Neuronal stem cell (in vitro differentiated cells): ENCODE measurements at regions not wholly inside any gene's neighbourhood (a gene's known extent, or its start where the extent isn't known, plus 50 kb on each side); places are given as distances from the start of the nearest gene placed in this dataset.

ENCODE experiments used
- DNase-seq: peaks from one replicate; pipeline ENCODE4 v3.0.0-alpha.2; 2013; ENCODE audit warnings: low spot score
- H2AFZ ChIP-seq: one replicate; pipeline ENCODE4 v1.6.1; 2013; ENCODE audit warnings: mild to moderate bottlenecking, low read length, inconsistent platforms
- H2AK5ac ChIP-seq: 2 replicates; pipeline ENCODE4 v1.6.1; 2013; ENCODE audit warnings: low read depth, mild to moderate bottlenecking, inconsistent platforms, low read length, moderate library complexity, mixed read lengths
- H2BK120ac ChIP-seq: 2 replicates; pipeline ENCODE4 v1.6.1; 2013; ENCODE audit warnings: low read depth, mild to moderate bottlenecking, inconsistent platforms, low read length, moderate library complexity, mixed read lengths
- H2BK12ac ChIP-seq: one replicate; pipeline ENCODE4 v1.6.1; 2013; ENCODE audit warnings: low read length, inconsistent platforms
- H2BK15ac ChIP-seq: 2 replicates; pipeline ENCODE4 v1.6.1; 2013; ENCODE audit warnings: mild to moderate bottlenecking, low read length, inconsistent platforms, mixed read lengths
- H2BK5ac ChIP-seq: one replicate; pipeline ENCODE4 v1.6.1; 2013; ENCODE audit warnings: inconsistent platforms, mild to moderate bottlenecking, low read length, moderate library complexity
- H3K14ac ChIP-seq: one replicate; pipeline ENCODE4 v1.6.1; 2013; ENCODE audit warnings: low read length, inconsistent platforms
- H3K18ac ChIP-seq: 2 replicates; pipeline ENCODE4 v1.6.1; 2013; ENCODE audit warnings: low read length, inconsistent platforms
- H3K23ac ChIP-seq: 2 replicates; pipeline ENCODE4 v1.6.1; 2013; ENCODE audit warnings: low read depth, mild to moderate bottlenecking, mixed read lengths, low read length, inconsistent platforms; ENCODE audit not compliant: poor library complexity
- H3K27ac ChIP-seq: replicated peaks from 3 replicates; pipeline ENCODE4 v1.5.1; 2013; ENCODE audit warnings: low read length, inconsistent platforms
- H3K27me3 ChIP-seq, 3 experiments: 2 replicates each; pipeline ENCODE4 v1.6.1; 2013; ENCODE audit warnings: low read length in 3 of 3, mild to moderate bottlenecking in 2 of 3, inconsistent platforms in 1 of 3, low read depth in 1 of 3, mixed read lengths in 1 of 3, moderate library complexity in 1 of 3; ENCODE audit not compliant: control insufficient read depth in 3 of 3, insufficient read depth in 3 of 3
- H3K36me3 ChIP-seq, 2 donors: replicated peaks in 1 of 2; 2 replicates each; pipeline ENCODE4 v1.6.1; 2013; ENCODE audit warnings: low read length in 2 of 2; ENCODE audit not compliant: control insufficient read depth in 2 of 2, insufficient read depth in 2 of 2
- H3K4ac ChIP-seq: 2 replicates; pipeline ENCODE4 v1.6.1; 2013; ENCODE audit warnings: inconsistent platforms, mild to moderate bottlenecking, low read length, moderate library complexity
- H3K4me1 ChIP-seq, 2 donors: 1 replicate in 1 of 2; 2 replicates in 1 of 2; pipeline ENCODE4 v1.6.1; 2013; ENCODE audit warnings: low read length in 2 of 2, low read depth in 1 of 2; ENCODE audit not compliant: control insufficient read depth in 2 of 2, insufficient read depth in 1 of 2
- H3K4me2 ChIP-seq: one replicate; pipeline ENCODE4 v1.6.1; 2013; ENCODE audit warnings: mild to moderate bottlenecking, low read length, inconsistent platforms; ENCODE audit not compliant: insufficient read depth, poor library complexity, severe bottlenecking
- H3K4me3 ChIP-seq, 2 donors: 2 replicates each; pipeline ENCODE4 v1.5.1; 2013; ENCODE audit warnings: low read length in 2 of 2, mild to moderate bottlenecking in 2 of 2, inconsistent platforms in 1 of 2, moderate library complexity in 1 of 2
- H3K79me1 ChIP-seq: one replicate; pipeline ENCODE4 v1.6.1; 2013; ENCODE audit warnings: low read depth, mild to moderate bottlenecking, inconsistent platforms, low read length, moderate library complexity
- H3K9ac ChIP-seq: one replicate; pipeline ENCODE4 v1.6.1; 2013; ENCODE audit warnings: mild to moderate bottlenecking, low read depth, low read length, inconsistent platforms; ENCODE audit not compliant: poor library complexity
- H3K9me3 ChIP-seq, 2 donors: replicated peaks in 1 of 2; 2 replicates each; pipeline versions ENCODE3 to v1.6.1; 2013; ENCODE audit warnings: low read length in 2 of 2, mild to moderate bottlenecking in 2 of 2, inconsistent platforms in 1 of 2, low read depth in 1 of 2, mixed read lengths in 1 of 2, moderate library complexity in 1 of 2; ENCODE audit not compliant: control insufficient read depth in 2 of 2, insufficient read depth in 1 of 2
- H4K8ac ChIP-seq: one replicate; pipeline ENCODE4 v1.6.1; 2013; ENCODE audit warnings: low read depth, mild to moderate bottlenecking, inconsistent platforms, low read length, moderate library complexity
- H4K91ac ChIP-seq: one replicate; pipeline ENCODE4 v1.6.1; 2013; ENCODE audit warnings: low read length, low read depth, mild to moderate bottlenecking, inconsistent platforms; ENCODE audit not compliant: poor library complexity
- WGBS, 2 donors: extraction: QIAGEN DNeasy Blood & Tissue Kit; methylation state at CpG; one replicate each; pipeline ENCODE4 v1.1.7; 2013; ENCODE audit warnings: missing lambda C conversion rate in 2 of 2, mixed read lengths in 1 of 2; ENCODE audit not compliant: insufficient read length in 2 of 2, insufficient replicate concordance in 1 of 2; ENCODE audit errors: extremely low coverage in 2 of 2; 5-methylcytosine and 5-hydroxymethylcytosine counted together

GRCh38 chr5:158120760-158121159 lies 261.8 kb upstream of the CLINT1 start:
- H3K27me3 ChIP-seq: peaks cover 0 to 4% (median 0%) of the 10 kb centered on the region in 3 experiments
- no peak overlapping the region for H2AK5ac ChIP-seq
- WGBS, 2 donors: no CpG with 5 or more reads among the region's 1 CpG
- no peak overlapping the region for H3K18ac ChIP-seq
- no peak overlapping the region for H4K8ac ChIP-seq
- no peak overlapping the region for H3K4me3 ChIP-seq
- H3K79me1 ChIP-seq: no peaks in the 10 kb centered on the region
- no peak overlapping the region for H2BK12ac ChIP-seq
- no peak overlapping the region for H3K9ac ChIP-seq
- H2BK15ac ChIP-seq: no peak overlapping the region
- no peak overlapping the region for H2AFZ ChIP-seq
- H3K4me1 ChIP-seq: peaks cover 0 to 4% of the 10 kb centered on the region in 2 donors
- no peak overlapping the region for H3K23ac ChIP-seq
- H3K14ac ChIP-seq: no peak overlapping the region
- no peak overlapping the region for H3K4ac ChIP-seq
- H3K4me2 ChIP-seq: no peak overlapping the region
- H3K27ac ChIP-seq: no peak overlapping the region
- H4K91ac ChIP-seq: no peak overlapping the region
- no peak overlapping the region for H2BK5ac ChIP-seq
- H2BK120ac ChIP-seq: no peak overlapping the region
- DNase-seq: no peak
- no peaks in the 10 kb centered on the region for H3K36me3 ChIP-seq
- no peaks in the 10 kb centered on the region for H3K9me3 ChIP-seq

GRCh38 chr5:158119961-158120723 lies 261.2 kb upstream of the CLINT1 start:
- WGBS, 2 donors: no CpG with 5 or more reads among the region's 5 CpGs
- DNase-seq: no peak

GRCh38 chr5:158117467-158118160 lies 258.7 kb upstream of the CLINT1 start:
- Histone ChIP-seq H3K18ac (no peak overlapping the region), H4K8ac (no peak overlapping the region), H3K27me3 (no peaks in the 10 kb centered on the region), H2BK15ac (no peak overlapping the region), H3K9me3 (no peaks in the 10 kb centered on the region), H3K23ac (no peak overlapping the region), H3K4me1 (peaks cover 0 to 2% of the 10 kb centered on the region in 2 donors), H3K4ac (no peak overlapping the region), H4K91ac (no peak overlapping the region), H2BK12ac (no peak overlapping the region), H3K27ac (no peak overlapping the region), H2BK5ac (no peak overlapping the region), H2AFZ (no peak overlapping the region), H3K79me1 (no peaks in the 10 kb centered on the region), H3K4me3 (no peak overlapping the region), H2AK5ac (no peak overlapping the region), H3K9ac (no peak overlapping the region), H3K4me2 (no peak overlapping the region), H3K14ac (no peak overlapping the region), H3K36me3 (no peaks in the 10 kb centered on the region), H2BK120ac (no peak overlapping the region)
- DNase-seq: no peak
- WGBS, 2 donors: no CpG with 5 or more reads among the region's 6 CpGs

More at GRCh38 chr5:158119961-158120723, 261.2 kb upstream of the CLINT1 start:
- Histone ChIP-seq H2BK12ac (no peak overlapping the region), H3K4ac (no peak overlapping the region), H2BK5ac (no peak overlapping the region), H2BK15ac (no peak overlapping the region), H3K27me3 (no peaks in the 10 kb centered on the region), H3K79me1 (no peaks in the 10 kb centered on the region), H4K8ac (no peak overlapping the region), H2AK5ac (no peak overlapping the region), H3K4me3 (no peak overlapping the region), H3K36me3 (no peaks in the 10 kb centered on the region), H2AFZ (no peak overlapping the region), H2BK120ac (no peak overlapping the region), H3K23ac (no peak overlapping the region), H3K9me3 (no peaks in the 10 kb centered on the region), H3K4me2 (no peak overlapping the region), H3K18ac (no peak overlapping the region), H3K14ac (no peak overlapping the region), H3K4me1 (peaks cover 0 to 3% of the 10 kb centered on the region in 2 donors), H3K27ac (no peak overlapping the region), H4K91ac (no peak overlapping the region), H3K9ac (no peak overlapping the region)

GRCh38 chr5:158116965-158117364 lies 258.0 kb upstream of the CLINT1 start:
- Histone ChIP-seq H2AFZ (no peak overlapping the region), H3K14ac (no peak overlapping the region), H4K8ac (no peak overlapping the region), H3K18ac (no peak overlapping the region), H4K91ac (no peak overlapping the region), H3K9me3 (no peaks in the 10 kb centered on the region), H2BK5ac (no peak overlapping the region), H3K27ac (no peak overlapping the region), H3K9ac (no peak overlapping the region), H2BK15ac (no peak overlapping the region), H3K4me3 (no peak overlapping the region), H2BK12ac (no peak overlapping the region), H3K23ac (no peak overlapping the region), H2BK120ac (no peak overlapping the region), H3K4me2 (no peak overlapping the region), H3K36me3 (no peaks in the 10 kb centered on the region), H3K27me3 (no peaks in the 10 kb centered on the region), H2AK5ac (no peak overlapping the region), H3K4ac (no peak overlapping the region), H3K79me1 (no peaks in the 10 kb centered on the region), H3K4me1 (peaks cover 0 to 2% of the 10 kb centered on the region in 2 donors)
- WGBS, 2 donors: no CpG with 5 or more reads among the region's 2 CpGs
- no peak for DNase-seq
